ENCODE measurements at regions not wholly inside any gene's neighbourhood (a gene's known extent, or its start where the extent isn't known, plus 50 kb on each side); places are given as distances from the start of the nearest gene placed in this dataset.

- Histone ChIP-seq H3K27me3 (replicated peaks; ENCODE audit: insufficient read depth) (no peaks in the 10 kb centered on the region), H3K9ac (no peak overlapping the region), H4K20me1 (ENCODE audit: insufficient read depth) (no peaks in the 10 kb centered on the region), H3F3A (ENCODE audit: insufficient read depth) (peaks cover 3% of the 10 kb centered on the region; the same call in 1 of the 2 replicates), H3K9me3 (ENCODE audit: low read depth) (no peaks in the 10 kb centered on the region), H3K27ac (no peak overlapping the region), H3K36me3 (ENCODE audit: low read depth) (no peaks in the 10 kb centered on the region), H3K79me2 (ENCODE audit: insufficient read depth) (no peaks in the 10 kb centered on the region), H3K9me2 (ENCODE audit: insufficient read depth) (no peaks in the 10 kb centered on the region), H3K4me3 (no peak overlapping the region), H3K4me1 (ENCODE audit: insufficient read depth) (no peaks in the 10 kb centered on the region), H3K4me2 (ENCODE audit: unreplicated experiment) (no peak overlapping the region), H2AFZ (no peak overlapping the region)
- in situ Hi-C loops (cut with MboI) = no loop called here
- WGBS, 2 experiments (ENCODE audit: low coverage in 1 of 2, low lambda C conversion rate in 2 of 2, missing lambda C conversion rate in 2 of 2) = 97 to 99% methylated on average over 4 of the region's 4 CpGs
- no peak for DNase-seq
- TF ChIP-seq EZH2 (IDR thresholded peaks at IDR 0.05; ENCODE audit: insufficient read depth, poor library complexity, severe bottlenecking) = no peak
- TF ChIP-seq EZH2phosphoT487 (IDR thresholded peaks at IDR 0.05; ENCODE audit: insufficient read depth, low read depth) = no peak
Measured at GRCh38 chr18:23388357-23388756, 64.7 kb upstream of the RIOK3 start.

DNA sequence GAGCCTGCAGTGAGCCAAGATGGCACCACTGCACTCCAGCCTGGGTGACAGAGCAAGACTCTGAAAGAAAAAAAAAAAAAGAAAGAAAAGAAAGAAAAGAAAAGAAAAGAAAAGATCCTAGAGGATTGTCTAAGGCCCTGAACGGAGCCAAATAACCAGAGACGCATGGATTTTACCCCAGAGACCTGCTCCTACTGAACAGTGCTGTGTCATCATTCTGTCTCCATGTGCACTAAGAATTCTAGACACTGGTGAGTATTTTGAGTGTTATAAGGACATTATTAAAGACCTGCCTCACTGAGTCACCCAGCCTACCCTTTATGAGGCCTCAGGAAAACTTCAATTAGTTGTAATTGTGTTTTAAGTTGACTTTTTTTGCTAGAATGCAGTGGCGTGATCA is 61.9 kb upstream of the RIOK3 start:
- Histone ChIP-seq H3K27me3 (replicated peaks; ENCODE audit: insufficient read depth) (no peaks in the 10 kb centered on the region), H3K79me2 (ENCODE audit: insufficient read depth) (no peaks in the 10 kb centered on the region), H3K27ac (no peak overlapping the region), H3K9me3 (ENCODE audit: low read depth) (no peaks in the 10 kb centered on the region), H3K4me1 (ENCODE audit: insufficient read depth) (no peaks in the 10 kb centered on the region), H2AFZ (no peak overlapping the region), H3K9ac (no peak overlapping the region), H3K4me3 (no peak overlapping the region), H3F3A (ENCODE audit: insufficient read depth) (peaks cover 3% of the 10 kb centered on the region; the same call in 1 of the 2 replicates), H3K9me2 (ENCODE audit: insufficient read depth) (no peaks in the 10 kb centered on the region), H4K20me1 (ENCODE audit: insufficient read depth) (no peaks in the 10 kb centered on the region), H3K4me2 (ENCODE audit: unreplicated experiment) (no peak overlapping the region), H3K36me3 (ENCODE audit: low read depth) (no peaks in the 10 kb centered on the region)
- DNase-seq = no peak
- in situ Hi-C loops (cut with MboI) = no loop called here
- TF ChIP-seq EZH2 (IDR thresholded peaks at IDR 0.05; ENCODE audit: insufficient read depth, poor library complexity, severe bottlenecking) (no peak), EZH2phosphoT487 (IDR thresholded peaks at IDR 0.05; ENCODE audit: insufficient read depth, low read depth) (no peak)
- WGBS, 2 experiments (ENCODE audit: low coverage in 1 of 2, low lambda C conversion rate in 2 of 2, missing lambda C conversion rate in 2 of 2) = 78 to 91% methylated on average over 3 of the region's 3 CpGs

DNA sequence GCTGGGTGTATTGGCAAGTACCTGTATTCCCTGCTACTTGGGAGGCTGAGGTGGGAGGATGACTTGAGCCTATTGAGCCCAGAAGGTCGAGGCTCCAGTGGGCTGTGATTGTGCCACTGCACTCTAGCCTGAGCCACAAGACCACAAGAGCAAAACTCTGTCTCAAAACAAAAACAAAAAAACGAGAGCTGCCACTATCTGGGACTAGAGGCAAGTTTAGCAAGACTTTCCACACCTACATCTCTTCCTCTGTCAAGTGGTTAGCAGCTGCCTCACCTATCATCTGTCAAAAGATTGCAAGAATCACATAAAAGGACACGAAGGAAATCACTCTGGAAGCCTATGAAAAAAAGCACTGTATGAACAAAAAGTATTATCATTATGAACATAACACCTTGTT is 55.2 kb upstream of the RIOK3 start:
- Histone ChIP-seq H2AFZ (no peak overlapping the region), H3K9me2 (ENCODE audit: insufficient read depth) (no peaks in the 10 kb centered on the region), H4K20me1 (ENCODE audit: insufficient read depth) (no peaks in the 10 kb centered on the region), H3K4me1 (ENCODE audit: insufficient read depth) (peaks cover 17% of the 10 kb centered on the region; the same call in 1 of the 2 replicates), H3K4me2 (ENCODE audit: unreplicated experiment) (no peak overlapping the region), H3K9ac (no peak overlapping the region), H3K27ac (no peak overlapping the region), H3K36me3 (ENCODE audit: low read depth) (no peaks in the 10 kb centered on the region), H3K9me3 (ENCODE audit: low read depth) (no peaks in the 10 kb centered on the region), H3K27me3 (replicated peaks; ENCODE audit: insufficient read depth) (no peaks in the 10 kb centered on the region), H3K79me2 (ENCODE audit: insufficient read depth) (no peaks in the 10 kb centered on the region; the same call in 1 of the 2 replicates), H3K4me3 (no peak overlapping the region), H3F3A (ENCODE audit: insufficient read depth) (no peaks in the 10 kb centered on the region)
- in situ Hi-C loops (cut with MboI) = no loop called here
- TF ChIP-seq EZH2 (IDR thresholded peaks at IDR 0.05; ENCODE audit: insufficient read depth, poor library complexity, severe bottlenecking) = no peak
- 83 to 89% methylated on average over 3 of the region's 3 CpGs for WGBS, 2 experiments (ENCODE audit: low coverage in 1 of 2, low lambda C conversion rate in 2 of 2, missing lambda C conversion rate in 2 of 2)
- DNase-seq = no peak

GRCh38 chr18:23398401-23398800 is 54.7 kb upstream of the RIOK3 start:
- no peaks in the 10 kb centered on the region for H3F3A ChIP-seq (ENCODE audit: insufficient read depth)
- H3K4me1 ChIP-seq (ENCODE audit: insufficient read depth) = peaks cover 17% of the 10 kb centered on the region; the same call in 1 of the 2 replicates
- no peak overlapping the region for H3K9ac ChIP-seq
- no peak overlapping the region for H3K27ac ChIP-seq
- no peaks in the 10 kb centered on the region for H3K27me3 ChIP-seq (replicated peaks; ENCODE audit: insufficient read depth)
- no peaks in the 10 kb centered on the region for H3K9me3 ChIP-seq (ENCODE audit: low read depth)
- H3K4me2 ChIP-seq (ENCODE audit: unreplicated experiment) = no peak overlapping the region
- no peaks in the 10 kb centered on the region; the same call in 1 of the 2 replicates for H3K79me2 ChIP-seq (ENCODE audit: insufficient read depth)
- in situ Hi-C loops (cut with MboI) = no loop called here
- peak; percentile 34 for DNase-seq
- 40 to 46% methylated on average over 4 of the region's 4 CpGs for WGBS, 2 experiments (ENCODE audit: low coverage in 1 of 2, low lambda C conversion rate in 2 of 2, missing lambda C conversion rate in 2 of 2)
- no peaks in the 10 kb centered on the region for H3K36me3 ChIP-seq (ENCODE audit: low read depth)
- TF ChIP-seq EZH2phosphoT487 (IDR thresholded peaks at IDR 0.05; ENCODE audit: insufficient read depth, low read depth) (no peak), EZH2 (IDR thresholded peaks at IDR 0.05; ENCODE audit: insufficient read depth, poor library complexity, severe bottlenecking) (no peak)
- no peaks in the 10 kb centered on the region for H4K20me1 ChIP-seq (ENCODE audit: insufficient read depth)
- H3K4me3 ChIP-seq = no peak overlapping the region
- no peak overlapping the region for H2AFZ ChIP-seq
- no peaks in the 10 kb centered on the region for H3K9me2 ChIP-seq (ENCODE audit: insufficient read depth)

- Histone ChIP-seq H3F3A (ENCODE audit: insufficient read depth) (no peaks in the 10 kb centered on the region), H3K9me3 (ENCODE audit: low read depth) (no peaks in the 10 kb centered on the region), H3K4me3 (no peak overlapping the region), H4K20me1 (ENCODE audit: insufficient read depth) (no peaks in the 10 kb centered on the region), H2AFZ (no peak overlapping the region), H3K27ac (no peak overlapping the region), H3K27me3 (replicated peaks; ENCODE audit: insufficient read depth) (no peaks in the 10 kb centered on the region), H3K4me2 (ENCODE audit: unreplicated experiment) (no peak overlapping the region), H3K9me2 (ENCODE audit: insufficient read depth) (no peaks in the 10 kb centered on the region), H3K4me1 (ENCODE audit: insufficient read depth) (peaks cover 17% of the 10 kb centered on the region; the same call in 1 of the 2 replicates), H3K9ac (no peak overlapping the region), H3K36me3 (ENCODE audit: low read depth) (no peaks in the 10 kb centered on the region), H3K79me2 (ENCODE audit: insufficient read depth) (no peaks in the 10 kb centered on the region; the same call in 1 of the 2 replicates)
- TF ChIP-seq EZH2phosphoT487 (IDR thresholded peaks at IDR 0.05; ENCODE audit: insufficient read depth, low read depth) (no peak), EZH2 (IDR thresholded peaks at IDR 0.05; ENCODE audit: insufficient read depth, poor library complexity, severe bottlenecking) (no peak)
- DNase-seq = no peak
- in situ Hi-C loops (cut with MboI) = no loop called here
- WGBS, 2 experiments (ENCODE audit: low coverage in 1 of 2, low lambda C conversion rate in 2 of 2, missing lambda C conversion rate in 2 of 2) = 55 to 58% methylated on average over 5 of the region's 5 CpGs
Measured at GRCh38 chr18:23399067-23399466, 54.0 kb upstream of the RIOK3 start.
